Activated T-helper 2 cell treated with anti-CD3 and anti-CD28 coated beads, Interferon-gamma antibody, Interleukin-2, Interleukin-4, amounts not matched to agents 10 μg/mL and 5 μg/mL and 100 μg/mL, durations not matched to agents 14 hours and 24 hours and 36 hours (primary cell): ENCODE measurements at regions not wholly inside any gene's neighbourhood (a gene's known extent, or its start where the extent isn't known, plus 50 kb on each side); places are given as distances from the start of the nearest gene placed in this dataset.

Experiments
- DNase-seq: peaks from one replicate; pipeline ENCODE4 v3.0.0; 2021; ENCODE audit warnings: low spot score
- H3K27ac Mint-ChIP-seq: one replicate; pipeline ENCODE4 v1.8.0; 2021; ENCODE audit warnings: mixed read lengths
- H3K27me3 Mint-ChIP-seq: one replicate; pipeline ENCODE4 v1.8.0; 2021; ENCODE audit warnings: low read depth, mixed read lengths
- H3K36me3 Mint-ChIP-seq: one replicate; pipeline ENCODE4 v1.8.0; 2021; ENCODE audit warnings: low read depth, mixed read lengths
- H3K4me1 Mint-ChIP-seq: one replicate; pipeline ENCODE4 v1.8.0; 2021; ENCODE audit warnings: low read depth, mixed read lengths
- H3K4me3 Mint-ChIP-seq: one replicate; pipeline ENCODE4 v1.8.0; 2021; ENCODE audit warnings: low read depth, mild to moderate bottlenecking, moderate library complexity, mixed read lengths
- H3K9me3 Mint-ChIP-seq: one replicate; pipeline ENCODE4 v1.8.0; 2021; ENCODE audit warnings: mixed read lengths
- intact Hi-C: fragments of 100-400 bp; cut with micrococcal nuclease; formaldehyde crosslinking; loops from one replicate; pipeline ENCODE4 v1.15.1; 2023

- Mint-ChIP-seq H3K27ac (no peak overlapping the region), H3K4me3 (no peak overlapping the region), H3K9me3 (no peaks in the 10 kb centered on the region), H3K27me3 (peaks cover 18% of the 10 kb centered on the region), H3K4me1 (no peaks in the 10 kb centered on the region), H3K36me3 (no peaks in the 10 kb centered on the region)
- DNase-seq: no peak
- intact Hi-C loops: no loop called here
Measured at GRCh38 chr14:51544901-51545300, 106.8 kb upstream of the FRMD6 start.

GRCh38 chr14:51545396-51545795 is 106.3 kb upstream of the FRMD6 start:
- Mint-ChIP-seq H3K4me1 (no peaks in the 10 kb centered on the region), H3K36me3 (no peaks in the 10 kb centered on the region), H3K27me3 (peaks cover 17% of the 10 kb centered on the region), H3K4me3 (no peak overlapping the region), H3K9me3 (no peaks in the 10 kb centered on the region), H3K27ac (no peak overlapping the region)
- intact Hi-C loops: no loop called here
- DNase-seq: no peak

GRCh38 chr14:51546099-51546498 is 105.6 kb upstream of the FRMD6 start:
- Mint-ChIP-seq H3K4me3 (no peak overlapping the region), H3K36me3 (no peaks in the 10 kb centered on the region), H3K27ac (no peak overlapping the region), H3K9me3 (no peaks in the 10 kb centered on the region), H3K27me3 (peaks cover 22% of the 10 kb centered on the region), H3K4me1 (no peaks in the 10 kb centered on the region)
- DNase-seq: no peak
- intact Hi-C loops: no loop called here

GRCh38 chr14:51546603-51547258 is 105.0 kb upstream of the FRMD6 start:
- H3K4me1 Mint-ChIP-seq: no peaks in the 10 kb centered on the region
- intact Hi-C loops: no loop called here
- H3K9me3 Mint-ChIP-seq: no peaks in the 10 kb centered on the region
- DNase-seq: no peak
- peaks cover 22% of the 10 kb centered on the region for H3K27me3 Mint-ChIP-seq
- H3K36me3 Mint-ChIP-seq: no peaks in the 10 kb centered on the region
- no peak overlapping the region for H3K27ac Mint-ChIP-seq
- H3K4me3 Mint-ChIP-seq: no peak overlapping the region

GRCh38 chr14:51547260-51547659 is 104.5 kb upstream of the FRMD6 start:
- DNase-seq: no peak
- Mint-ChIP-seq H3K9me3 (no peaks in the 10 kb centered on the region), H3K36me3 (no peaks in the 10 kb centered on the region), H3K27me3 (peaks cover 22% of the 10 kb centered on the region), H3K4me1 (no peaks in the 10 kb centered on the region), H3K4me3 (no peak overlapping the region), H3K27ac (no peak overlapping the region)
- intact Hi-C loops: no loop called here

- no peak for DNase-seq
- H3K9me3 Mint-ChIP-seq: no peaks in the 10 kb centered on the region
- no peaks in the 10 kb centered on the region for H3K4me1 Mint-ChIP-seq
- H3K4me3 Mint-ChIP-seq: no peak overlapping the region
- H3K27ac Mint-ChIP-seq: no peak overlapping the region
- H3K36me3 Mint-ChIP-seq: no peaks in the 10 kb centered on the region
- intact Hi-C loops: no loop called here
- peaks cover 21% of the 10 kb centered on the region for H3K27me3 Mint-ChIP-seq
Measured at GRCh38 chr14:51547701-51548100, 104.0 kb upstream of the FRMD6 start.

- intact Hi-C loops: no loop called here
- Mint-ChIP-seq H3K9me3 (no peaks in the 10 kb centered on the region), H3K27ac (no peak overlapping the region), H3K4me1 (no peaks in the 10 kb centered on the region), H3K36me3 (no peaks in the 10 kb centered on the region), H3K27me3 (peaks cover 26% of the 10 kb centered on the region), H3K4me3 (no peak overlapping the region)
- DNase-seq: no peak
Measured at GRCh38 chr14:51548187-51548586, 103.5 kb upstream of the FRMD6 start.

- H3K9me3 Mint-ChIP-seq: no peaks in the 10 kb centered on the region
- H3K27me3 Mint-ChIP-seq: peaks cover 19% of the 10 kb centered on the region
- H3K27ac Mint-ChIP-seq: no peak overlapping the region
- no peaks in the 10 kb centered on the region for H3K36me3 Mint-ChIP-seq
- no peak for DNase-seq
- no peaks in the 10 kb centered on the region for H3K4me1 Mint-ChIP-seq
- no peak overlapping the region for H3K4me3 Mint-ChIP-seq
- intact Hi-C loops: loop anchor here (10.0 kb wide), 1 partner anchor 224 kb away; no protein-coding TSS in a partner anchor
Measured at GRCh38 chr14:51550636-51551035, 101.1 kb upstream of the FRMD6 start.

- Mint-ChIP-seq H3K4me3 (no peak overlapping the region), H3K27ac (no peak overlapping the region), H3K9me3 (no peaks in the 10 kb centered on the region), H3K36me3 (no peaks in the 10 kb centered on the region), H3K27me3 (peaks cover 17% of the 10 kb centered on the region), H3K4me1 (no peaks in the 10 kb centered on the region)
- no peak for DNase-seq
- intact Hi-C loops: loop anchor here (10.0 kb wide), 1 partner anchor 223 kb away; no protein-coding TSS in a partner anchor
Measured at GRCh38 chr14:51552275-51552674, 99.4 kb upstream of the FRMD6 start.

GRCh38 chr14:51552768-51553404 is 98.8 kb upstream of the FRMD6 start:
- H3K9me3 Mint-ChIP-seq: no peaks in the 10 kb centered on the region
- intact Hi-C loops: loop anchor here (10.0 kb wide), 1 partner anchor 222 kb away; no protein-coding TSS in a partner anchor

GRCh38 chr14:51554339-51554920 is 97.3 kb upstream of the FRMD6 start:
- H3K36me3 Mint-ChIP-seq: no peaks in the 10 kb centered on the region
- H3K27me3 Mint-ChIP-seq: peaks cover 17% of the 10 kb centered on the region
- no peaks in the 10 kb centered on the region for H3K9me3 Mint-ChIP-seq
- intact Hi-C loops: loop anchor here (10.0 kb wide), 1 partner anchor 220 kb away; no protein-coding TSS in a partner anchor
- no peaks in the 10 kb centered on the region for H3K4me1 Mint-ChIP-seq
- no peak overlapping the region for H3K4me3 Mint-ChIP-seq
- DNase-seq: no peak
- H3K27ac Mint-ChIP-seq: no peak overlapping the region

More at GRCh38 chr14:51552768-51553404, 98.8 kb upstream of the FRMD6 start:
- no peak for DNase-seq
- Mint-ChIP-seq H3K27ac (no peak overlapping the region), H3K27me3 (peaks cover 13% of the 10 kb centered on the region), H3K4me1 (no peaks in the 10 kb centered on the region), H3K4me3 (no peak overlapping the region), H3K36me3 (no peaks in the 10 kb centered on the region)

- Mint-ChIP-seq H3K27ac (no peak overlapping the region), H3K4me1 (no peaks in the 10 kb centered on the region), H3K36me3 (no peaks in the 10 kb centered on the region), H3K4me3 (no peak overlapping the region), H3K9me3 (no peaks in the 10 kb centered on the region), H3K27me3 (peaks cover 20% of the 10 kb centered on the region)
- intact Hi-C loops: loop anchor here (10.0 kb wide), 1 partner anchor 220 kb away; no protein-coding TSS in a partner anchor
- no peak for DNase-seq
Measured at GRCh38 chr14:51554953-51555352, 96.8 kb upstream of the FRMD6 start.

GRCh38 chr14:51561141-51561540 is 90.6 kb upstream of the FRMD6 start:
- Mint-ChIP-seq H3K9me3 (no peaks in the 10 kb centered on the region), H3K36me3 (no peaks in the 10 kb centered on the region), H3K4me3 (no peak overlapping the region), H3K27ac (no peak overlapping the region), H3K4me1 (no peaks in the 10 kb centered on the region), H3K27me3 (peaks cover 8% of the 10 kb centered on the region)
- no peak for DNase-seq
- intact Hi-C loops: no loop called here
